ENCODE measurements at regions not wholly inside any gene's neighbourhood (a gene's known extent, or its start where the extent isn't known, plus 50 kb on each side); places are given as distances from the start of the nearest gene placed in this dataset.

DNA sequence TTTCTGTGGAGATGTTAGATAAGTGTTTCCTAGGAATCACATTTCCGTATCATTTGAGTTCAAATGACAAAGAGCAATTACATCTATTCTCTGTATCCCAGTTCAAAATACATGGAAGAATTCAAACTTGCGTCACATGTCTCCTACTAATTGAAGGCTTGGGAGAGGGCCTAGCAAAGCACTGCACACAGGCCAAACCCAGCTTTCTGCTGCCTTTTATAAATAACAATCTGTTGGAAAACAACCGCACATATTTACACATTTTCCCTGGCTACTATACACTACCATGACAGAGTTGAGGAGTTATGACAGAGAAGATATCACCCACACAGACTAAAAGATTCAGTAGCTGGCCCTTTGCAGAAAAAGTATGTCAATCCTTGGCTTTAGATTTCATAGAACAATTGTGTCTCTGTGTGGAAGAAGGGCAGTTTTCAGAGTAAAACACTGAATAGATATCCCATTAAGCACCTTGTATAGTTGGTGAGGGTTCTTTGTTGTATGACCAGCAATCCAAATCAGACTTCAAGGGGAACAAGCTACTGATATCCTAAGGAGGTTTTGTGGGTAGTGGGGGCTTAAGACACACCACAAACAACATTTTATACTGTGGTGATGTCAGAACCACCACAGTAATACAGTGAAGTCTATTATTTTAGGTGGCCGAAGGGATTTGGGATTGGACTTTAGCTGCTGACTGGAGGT is 861.3 kb downstream of the CCDC85A start:
- TF ChIP-seq POLR2A (IDR thresholded peaks at IDR 0.05; ENCODE audit: low read length) (no peak), GATA1 (IDR thresholded peaks at IDR 0.05; ENCODE audit: low read depth, low read length) (no peak)

Measured in erythroblast (primary cell).